Chondrocyte (in vitro differentiated cells): ENCODE measurements at regions not wholly inside any gene's neighbourhood (a gene's known extent, or its start where the extent isn't known, plus 50 kb on each side); places are given as distances from the start of the nearest gene placed in this dataset.
"Not testable (repeated sequence)": the region's sequence is repeated elsewhere in the genome, so short reads cannot be mapped to it uniquely, and the experiment has no call there.

Experiments used
- DNase-seq: peaks from one replicate; pipeline ENCODE4 v3.0.0; 2021; ENCODE audit warnings: mixed read lengths, low spot score
- H3K27ac Mint-ChIP-seq: one replicate; pipeline ENCODE4 v1.8.0; 2021; ENCODE audit warnings: mild to moderate bottlenecking, moderate library complexity, mixed read lengths; ENCODE audit not compliant: unreplicated experiment
- H3K27me3 Mint-ChIP-seq: 2 replicates; pipeline ENCODE4 v1.8.0; 2021; ENCODE audit warnings: low read depth, mixed read lengths
- H3K36me3 Mint-ChIP-seq: 2 replicates; pipeline ENCODE4 v1.8.0; 2021; ENCODE audit warnings: low read depth, mixed read lengths
- H3K4me1 Mint-ChIP-seq: 2 replicates; pipeline ENCODE4 v1.8.0; 2021; ENCODE audit warnings: low read depth, mild to moderate bottlenecking, mixed read lengths
- H3K4me3 Mint-ChIP-seq: one replicate; pipeline ENCODE4 v1.8.0; 2021; ENCODE audit warnings: mild to moderate bottlenecking, moderate library complexity, mixed read lengths; ENCODE audit not compliant: unreplicated experiment
- H3K9me3 Mint-ChIP-seq: 2 replicates; pipeline ENCODE4 v1.8.0; 2021; ENCODE audit warnings: low read depth, mixed read lengths
- TF ChIP-seq, protein P1 (sequence below): fragments of 200-600 bp; sonication (generic); IDR thresholded peaks from 2 replicates; pipeline ENCODE4 v1.5.0; 2021; ENCODE audit warnings: antibody characterized with exemption, mild to moderate bottlenecking, moderate library complexity

DNA sequence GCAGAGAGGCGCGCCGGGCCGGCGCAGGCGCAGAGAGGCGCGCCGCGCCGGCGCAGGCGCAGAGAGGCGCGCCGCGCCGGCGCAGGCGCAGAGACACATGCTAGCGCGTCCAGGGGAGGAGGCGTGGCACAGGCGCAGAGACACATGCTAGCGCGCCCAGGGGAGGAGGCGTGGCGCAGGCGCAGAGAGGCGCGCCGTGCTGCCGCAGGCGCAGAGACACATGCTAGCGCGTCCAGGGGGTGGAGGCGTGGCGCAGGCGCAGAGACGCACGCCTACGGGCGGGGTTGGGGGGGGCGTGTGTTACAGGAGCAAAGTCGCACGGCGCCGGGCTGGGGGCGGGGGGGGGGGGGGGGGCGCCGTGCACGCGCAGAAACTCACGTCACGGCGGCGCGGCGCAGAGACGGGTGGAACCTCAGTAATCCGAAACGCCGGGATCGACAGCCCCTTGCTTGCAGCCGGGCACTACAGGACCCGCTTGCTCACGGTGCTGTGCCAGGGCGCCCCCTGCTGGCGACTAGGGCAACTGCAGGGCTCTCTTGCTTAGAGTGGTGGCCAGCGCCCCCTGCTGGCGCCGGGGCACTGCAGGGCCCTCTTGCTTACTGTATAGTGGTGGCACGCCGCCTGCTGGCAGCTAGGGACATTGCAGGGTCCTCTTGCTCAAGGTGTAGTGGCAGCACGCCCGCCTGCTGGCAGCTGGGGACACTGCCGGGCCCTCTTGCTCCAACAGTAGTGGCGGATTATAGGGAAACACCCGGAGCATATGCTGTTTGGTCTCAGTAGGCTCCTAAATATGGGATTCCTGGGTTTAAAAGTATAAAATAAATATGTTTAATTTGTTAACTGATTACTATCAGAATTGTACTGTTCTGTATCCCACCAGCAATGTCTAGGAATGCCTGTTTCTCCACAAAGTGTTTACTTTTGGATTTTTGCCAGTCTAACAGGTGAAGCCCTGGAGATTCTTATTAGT, 269.9 kb downstream of the OR4F29 start:
- not testable (repeated sequence) for H3K4me3 Mint-ChIP-seq, H3K9me3 Mint-ChIP-seq, H3K27ac Mint-ChIP-seq, H3K4me1 Mint-ChIP-seq, H3K27me3 Mint-ChIP-seq, H3K36me3 Mint-ChIP-seq
- TF ChIP-seq, protein P1, sequence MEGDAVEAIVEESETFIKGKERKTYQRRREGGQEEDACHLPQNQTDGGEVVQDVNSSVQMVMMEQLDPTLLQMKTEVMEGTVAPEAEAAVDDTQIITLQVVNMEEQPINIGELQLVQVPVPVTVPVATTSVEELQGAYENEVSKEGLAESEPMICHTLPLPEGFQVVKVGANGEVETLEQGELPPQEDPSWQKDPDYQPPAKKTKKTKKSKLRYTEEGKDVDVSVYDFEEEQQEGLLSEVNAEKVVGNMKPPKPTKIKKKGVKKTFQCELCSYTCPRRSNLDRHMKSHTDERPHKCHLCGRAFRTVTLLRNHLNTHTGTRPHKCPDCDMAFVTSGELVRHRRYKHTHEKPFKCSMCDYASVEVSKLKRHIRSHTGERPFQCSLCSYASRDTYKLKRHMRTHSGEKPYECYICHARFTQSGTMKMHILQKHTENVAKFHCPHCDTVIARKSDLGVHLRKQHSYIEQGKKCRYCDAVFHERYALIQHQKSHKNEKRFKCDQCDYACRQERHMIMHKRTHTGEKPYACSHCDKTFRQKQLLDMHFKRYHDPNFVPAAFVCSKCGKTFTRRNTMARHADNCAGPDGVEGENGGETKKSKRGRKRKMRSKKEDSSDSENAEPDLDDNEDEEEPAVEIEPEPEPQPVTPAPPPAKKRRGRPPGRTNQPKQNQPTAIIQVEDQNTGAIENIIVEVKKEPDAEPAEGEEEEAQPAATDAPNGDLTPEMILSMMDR: peak; percentile 74
- DNase-seq: peak; percentile 97

GRCh38 chr1:180749-181205, 270.7 kb downstream of the OR4F29 start:
- not testable (repeated sequence) for H3K4me3 Mint-ChIP-seq, H3K36me3 Mint-ChIP-seq, H3K9me3 Mint-ChIP-seq, H3K27ac Mint-ChIP-seq, H3K4me1 Mint-ChIP-seq, H3K27me3 Mint-ChIP-seq
- DNase-seq: peak; percentile 65

GRCh38 chr1:138842-139241, 312.6 kb downstream of the OR4F29 start:
- not testable (repeated sequence) for H3K4me3 Mint-ChIP-seq, H3K27me3 Mint-ChIP-seq, H3K4me1 Mint-ChIP-seq, H3K27ac Mint-ChIP-seq, DNase-seq, H3K36me3 Mint-ChIP-seq, H3K9me3 Mint-ChIP-seq

DNA sequence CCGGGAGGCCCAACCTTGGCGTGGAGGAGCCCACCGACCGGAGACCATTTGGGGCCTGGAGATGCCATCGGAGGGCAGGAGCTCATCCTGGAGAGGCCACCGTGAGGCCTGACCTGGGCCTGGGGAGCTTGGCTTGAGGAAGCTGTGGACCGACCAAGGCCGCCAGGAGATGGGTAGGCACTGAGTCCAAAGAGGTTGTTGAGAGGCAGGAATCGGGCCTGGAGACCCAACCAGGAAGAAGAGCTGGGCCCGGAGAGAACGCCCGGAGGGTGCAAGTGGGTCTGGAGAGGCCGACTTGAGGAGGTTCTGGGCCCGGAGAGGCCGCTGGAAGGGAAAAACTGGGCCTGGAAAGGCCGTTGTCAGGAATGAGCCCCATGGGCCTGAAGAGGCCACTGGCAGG, 313.8 kb downstream of the OR4F29 start:
- H3K36me3 Mint-ChIP-seq, H3K27ac Mint-ChIP-seq, H3K4me3 Mint-ChIP-seq, DNase-seq, H3K4me1 Mint-ChIP-seq, H3K27me3 Mint-ChIP-seq, H3K9me3 Mint-ChIP-seq: not testable (repeated sequence)

- not testable (repeated sequence) for H3K27me3 Mint-ChIP-seq, H3K36me3 Mint-ChIP-seq, DNase-seq, H3K9me3 Mint-ChIP-seq, H3K4me1 Mint-ChIP-seq, H3K4me3 Mint-ChIP-seq, H3K27ac Mint-ChIP-seq
Observed at GRCh38 chr1:136344-136932, 315.0 kb downstream of the OR4F29 start.

DNA sequence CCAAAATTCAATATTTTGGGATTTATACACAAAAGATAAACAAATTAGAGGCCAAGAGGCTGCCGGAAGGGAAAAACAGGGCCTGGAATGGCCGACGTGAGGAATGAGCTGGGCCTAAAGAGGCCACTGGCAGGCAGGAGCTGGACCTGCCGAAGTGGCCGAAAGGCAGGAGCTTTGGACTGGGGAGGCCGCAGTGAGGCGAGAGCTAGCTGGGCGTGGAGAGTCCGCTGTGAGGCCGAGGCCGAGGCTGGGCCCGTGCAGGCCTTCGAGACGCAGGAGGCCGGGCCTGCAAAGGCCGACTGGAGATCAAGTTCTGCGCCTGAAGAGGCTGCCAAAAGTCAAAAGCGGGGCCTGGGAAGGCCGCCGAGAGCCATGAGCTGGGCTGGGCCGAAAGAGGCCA, 316.5 kb downstream of the OR4F29 start:
- H3K36me3 Mint-ChIP-seq, DNase-seq: not testable (repeated sequence)

DNA sequence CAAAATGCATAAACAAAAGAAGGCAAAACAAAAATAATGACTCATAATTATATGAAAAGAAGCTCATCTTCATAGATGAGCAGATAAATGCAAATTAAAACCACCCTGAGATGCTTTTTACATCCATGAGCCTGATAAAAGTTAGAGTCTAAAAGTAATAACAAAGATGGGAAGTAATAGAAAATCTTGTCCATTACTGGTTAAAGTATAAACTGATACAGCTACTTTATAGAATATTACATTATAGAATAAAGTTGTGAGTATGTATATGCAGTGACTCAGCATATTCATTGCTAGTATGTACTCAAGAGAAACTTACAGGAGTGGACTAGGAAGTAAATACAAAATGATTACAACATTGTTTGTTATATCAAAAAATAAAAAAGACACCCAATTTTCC, 333.0 kb downstream of the OR4F29 start:
- not testable (repeated sequence) for H3K36me3 Mint-ChIP-seq, DNase-seq, H3K9me3 Mint-ChIP-seq, H3K27ac Mint-ChIP-seq, H3K4me1 Mint-ChIP-seq, H3K27me3 Mint-ChIP-seq, H3K4me3 Mint-ChIP-seq

More for the DNA sequence above, 316.5 kb downstream of the OR4F29 start:
- H3K4me3 Mint-ChIP-seq, H3K9me3 Mint-ChIP-seq, H3K4me1 Mint-ChIP-seq, H3K27me3 Mint-ChIP-seq, H3K27ac Mint-ChIP-seq: not testable (repeated sequence)

DNA sequence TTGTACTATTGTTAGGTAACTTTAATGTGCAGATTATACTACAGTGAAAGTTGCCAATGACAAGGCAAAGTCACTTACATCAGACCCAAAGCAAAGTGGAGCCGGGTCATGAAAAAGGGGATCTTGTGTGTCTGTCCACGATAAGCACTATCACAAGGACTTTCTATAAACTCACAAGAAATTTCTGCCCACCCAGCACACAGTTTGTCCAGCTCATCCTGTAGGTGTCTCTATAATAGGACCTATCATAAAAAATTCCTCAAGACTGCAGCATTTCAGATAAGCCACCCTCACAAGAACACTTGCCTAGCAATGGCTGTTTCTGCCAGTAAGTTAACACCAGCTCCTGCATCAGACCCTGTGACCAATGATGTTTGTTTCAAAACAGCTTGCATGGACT, 335.9 kb downstream of the OR4F29 start:
- DNase-seq, H3K27me3 Mint-ChIP-seq, H3K4me1 Mint-ChIP-seq, H3K4me3 Mint-ChIP-seq, H3K9me3 Mint-ChIP-seq, H3K36me3 Mint-ChIP-seq, H3K27ac Mint-ChIP-seq: not testable (repeated sequence)

DNA sequence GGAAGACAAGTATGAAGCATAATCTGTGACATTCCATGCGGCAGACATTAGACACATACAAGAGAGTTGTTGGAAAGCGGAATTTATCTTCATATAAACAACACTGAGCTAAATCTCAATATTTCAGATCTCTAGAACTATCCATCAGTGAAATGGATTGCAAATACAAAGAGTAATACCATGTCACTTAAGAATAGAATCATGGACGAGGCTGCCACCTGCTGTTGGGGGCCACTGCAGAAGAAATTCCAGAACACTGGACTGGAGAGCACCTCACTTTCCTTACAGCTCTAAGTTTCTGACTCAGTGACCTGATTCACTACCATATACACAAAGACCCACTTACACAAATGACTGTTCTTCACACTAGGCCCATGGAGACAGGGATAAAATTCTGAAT, 346.7 kb downstream of the OR4F29 start:
- DNase-seq, H3K27ac Mint-ChIP-seq, H3K36me3 Mint-ChIP-seq, H3K4me1 Mint-ChIP-seq, H3K27me3 Mint-ChIP-seq, H3K9me3 Mint-ChIP-seq, H3K4me3 Mint-ChIP-seq: not testable (repeated sequence)

DNA sequence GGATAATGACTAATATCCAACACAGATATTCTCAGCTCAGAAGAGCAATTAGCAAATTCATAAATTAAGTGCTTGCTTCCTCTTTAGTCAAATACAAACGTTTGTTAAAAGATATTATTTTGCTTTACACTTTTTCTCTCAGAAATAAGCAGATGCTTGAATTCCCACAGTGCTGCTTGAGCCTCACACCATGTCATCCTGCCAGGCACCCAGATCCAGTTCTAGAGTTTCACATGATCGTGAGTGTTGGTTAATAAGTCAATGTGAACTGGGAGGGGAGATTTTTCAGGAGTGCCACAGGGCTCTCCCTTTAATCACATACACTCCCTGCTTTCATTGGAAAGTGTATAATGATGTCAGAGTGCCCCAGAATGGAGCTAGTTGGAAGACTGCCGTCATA, 352.0 kb downstream of the OR4F29 start:
- DNase-seq, H3K4me3 Mint-ChIP-seq, H3K27ac Mint-ChIP-seq, H3K27me3 Mint-ChIP-seq, H3K36me3 Mint-ChIP-seq, H3K9me3 Mint-ChIP-seq, H3K4me1 Mint-ChIP-seq: not testable (repeated sequence)

GRCh38 chr1:98811-99210, 352.7 kb downstream of the OR4F29 start:
- H3K4me1 Mint-ChIP-seq: not testable (repeated sequence)

DNA sequence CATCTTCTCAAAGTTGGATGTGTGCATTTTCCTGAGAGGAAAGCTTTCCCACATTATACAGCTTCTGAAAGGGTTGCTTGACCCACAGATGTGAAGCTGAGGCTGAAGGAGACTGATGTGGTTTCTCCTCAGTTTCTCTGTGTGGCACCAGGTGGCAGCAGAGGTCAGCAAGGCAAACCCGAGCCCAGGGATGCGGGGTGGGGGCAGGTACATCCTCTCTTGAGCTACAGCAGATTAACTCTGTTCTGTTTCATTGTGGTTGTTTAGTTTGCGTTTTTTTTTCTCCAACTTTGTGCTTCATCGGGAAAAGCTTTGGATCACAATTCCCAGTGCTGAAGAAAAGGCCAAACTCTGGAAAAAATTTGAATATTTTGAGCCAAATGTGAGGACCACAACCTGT, 360.2 kb downstream of the OR4F29 start:
- not testable (repeated sequence) for H3K27me3 Mint-ChIP-seq, DNase-seq, H3K9me3 Mint-ChIP-seq, H3K36me3 Mint-ChIP-seq, H3K4me1 Mint-ChIP-seq, H3K4me3 Mint-ChIP-seq, H3K27ac Mint-ChIP-seq

More at GRCh38 chr1:98811-99210, 352.7 kb downstream of the OR4F29 start:
- not testable (repeated sequence) for H3K4me3 Mint-ChIP-seq, H3K9me3 Mint-ChIP-seq, H3K27me3 Mint-ChIP-seq, H3K27ac Mint-ChIP-seq, H3K36me3 Mint-ChIP-seq, DNase-seq
